SU-DHL-6 (cell line): ENCODE measurements at regions not wholly inside any gene's neighbourhood (a gene's known extent, or its start where the extent isn't known, plus 50 kb on each side); places are given as distances from the start of the nearest gene placed in this dataset.

Experiments
- H2AFZ ChIP-seq: fragments of 200-600 bp; sonication (generic); 2 replicates; pipeline ENCODE4 v1.6.1; 2014; ENCODE audit warnings: low read depth, mild to moderate bottlenecking, moderate library complexity, mixed read lengths, antibody characterized with exemption, low read length; ENCODE audit not compliant: severe bottlenecking
- H3F3A ChIP-seq: fragments of 200-600 bp; shearing (Covaris generic); 2 replicates; pipeline ENCODE4 v1.6.0; 2016; ENCODE audit warnings: antibody characterized with exemption, mild to moderate bottlenecking; ENCODE audit not compliant: insufficient read depth
- H3K27ac ChIP-seq: fragments of 200-600 bp; sonication (generic); 2 replicates; pipeline ENCODE4 v1.5.1; 2016; ENCODE audit warnings: low read depth, mild to moderate bottlenecking, low read length, moderate library complexity, mixed read lengths
- H3K27me3 ChIP-seq: fragments of 200-600 bp; sonication (generic), shearing (Covaris generic); 2 replicates; pipeline ENCODE4 v1.6.0; 2014; ENCODE audit warnings: mild to moderate bottlenecking, low read length
- H3K36me3 ChIP-seq: fragments of 200-600 bp; sonication (generic); 2 replicates; pipeline ENCODE4 v1.6.1; 2014; ENCODE audit warnings: mild to moderate bottlenecking, low read length, mixed read lengths
- H3K4me2 ChIP-seq: fragments of 300-600, 200-600 bp; shearing (Covaris generic), sonication (generic); 2 replicates; pipeline ENCODE4 v1.6.0; 2014; ENCODE audit warnings: low read length, low read depth, mild to moderate bottlenecking; ENCODE audit not compliant: poor library complexity, severe bottlenecking
- H3K4me3 ChIP-seq: fragments of 200-600 bp; sonication (generic); 2 replicates; pipeline ENCODE4 v1.5.1; 2014; ENCODE audit warnings: antibody characterized with exemption, low read length, mild to moderate bottlenecking, mixed read lengths; ENCODE audit not compliant: insufficient read depth, poor library complexity, severe bottlenecking
- H3K79me2 ChIP-seq: fragments of 200-600 bp; sonication (generic); 2 replicates; pipeline ENCODE4 v1.6.1; 2014; ENCODE audit warnings: mild to moderate bottlenecking, low read length, moderate library complexity; ENCODE audit not compliant: insufficient read depth
- H3K9ac ChIP-seq: fragments of 200-600 bp; sonication (generic); 2 replicates; pipeline ENCODE4 v1.7.0; 2014; ENCODE audit warnings: mild to moderate bottlenecking, low read length
- H3K9me2 ChIP-seq: fragments of 200-600 bp; sonication (generic); replicated peaks from 2 replicates; pipeline ENCODE4 v1.6.1; 2014; ENCODE audit warnings: low read length; ENCODE audit not compliant: insufficient read depth
- H3K9me3 ChIP-seq: fragments of 200-600 bp; sonication (generic); 2 replicates; pipeline ENCODE4 v1.6.1; 2014; ENCODE audit warnings: low read length, mixed read lengths; ENCODE audit not compliant: insufficient read depth
- H4K20me1 ChIP-seq: fragments of 200-600 bp; sonication (generic); 2 replicates; pipeline ENCODE4 v1.6.1; 2014; ENCODE audit warnings: low read depth, mild to moderate bottlenecking, antibody characterized with exemption, low read length, moderate library complexity, mixed read lengths
- CTCF ChIP-seq: fragments of 200-600 bp; sonication (generic); IDR thresholded peaks from one replicate; pipeline ENCODE4 v1.5.1; 2017; ENCODE audit warnings: antibody characterized with exemption, mild to moderate bottlenecking, low read length, moderate library complexity; ENCODE audit not compliant: insufficient read depth, poor library complexity, severe bottlenecking
- EZH2phosphoT487 ChIP-seq: fragments of 200-600 bp; sonication (generic), shearing (Covaris generic); conservative IDR thresholded peaks from 2 replicates; pipeline ENCODE4 v1.6.1; 2018; ENCODE audit warnings: mild to moderate bottlenecking, antibody characterized with exemption, low read length, moderate library complexity, mixed read lengths

- Histone ChIP-seq H3K36me3 (no peaks in the 10 kb centered on the region), H3K9me3 (no peaks in the 10 kb centered on the region), H3F3A (no peaks in the 10 kb centered on the region), H3K4me2 (no peak overlapping the region), H3K9ac (no peak overlapping the region), H3K79me2 (no peaks in the 10 kb centered on the region), H2AFZ (no peak overlapping the region), H3K27ac (no peak overlapping the region), H3K27me3 (no peaks in the 10 kb centered on the region), H4K20me1 (no peaks in the 10 kb centered on the region), H3K9me2 (no peaks in the 10 kb centered on the region), H3K4me3 (no peak overlapping the region)
- TF ChIP-seq CTCF, result no peak
- no peak for TF ChIP-seq EZH2phosphoT487
Measured at GRCh38 chr3:40620151-40620550, 95.4 kb downstream of the ZNF621 start.

GRCh38 chr3:40621252-40621651, 96.5 kb downstream of the ZNF621 start:
- Histone ChIP-seq H2AFZ (no peak overlapping the region), H3K79me2 (no peaks in the 10 kb centered on the region), H3K27ac (no peak overlapping the region), H4K20me1 (no peaks in the 10 kb centered on the region), H3K9me3 (no peaks in the 10 kb centered on the region), H3K4me2 (no peak overlapping the region), H3K27me3 (no peaks in the 10 kb centered on the region), H3K9ac (no peak overlapping the region), H3K36me3 (no peaks in the 10 kb centered on the region), H3K9me2 (no peaks in the 10 kb centered on the region), H3F3A (no peaks in the 10 kb centered on the region), H3K4me3 (no peak overlapping the region)
- TF ChIP-seq EZH2phosphoT487, result no peak
- TF ChIP-seq CTCF, result no peak

GRCh38 chr3:40623567-40623966, 98.8 kb downstream of the ZNF621 start:
- no peak for TF ChIP-seq CTCF
- no peak for TF ChIP-seq EZH2phosphoT487
- Histone ChIP-seq H3K4me2 (peak overlapping the region; percentile 9), H3K9me2 (no peaks in the 10 kb centered on the region), H3K4me3 (no peak overlapping the region), H3K9ac (no peak overlapping the region), H3K36me3 (no peaks in the 10 kb centered on the region), H4K20me1 (no peaks in the 10 kb centered on the region), H2AFZ (no peak overlapping the region), H3K27me3 (no peaks in the 10 kb centered on the region), H3F3A (no peaks in the 10 kb centered on the region), H3K79me2 (no peaks in the 10 kb centered on the region), H3K27ac (no peak overlapping the region), H3K9me3 (0 out of 2 replicates have a peak, but pooled peaks cover 7% of the 10 kb centered on the region)
